ENCODE measurements at regions not wholly inside any gene's neighbourhood (a gene's known extent, or its start where the extent isn't known, plus 50 kb on each side); places are given as distances from the start of the nearest gene placed in this dataset.
"Not testable (repeated sequence)": the region's sequence is repeated elsewhere in the genome, so short reads cannot be mapped to it uniquely, and the experiment has no call there.

- no peak for DNase-seq (ENCODE audit: low read depth, low spot score)
Observed at GRCh38 chr18:70425236-70425635, 136.4 kb downstream of the SOCS6 start.

- DNase-seq (ENCODE audit: low read depth, low spot score) = no peak
Observed at GRCh38 chr18:70423988-70424387, 135.1 kb downstream of the SOCS6 start.

- DNase-seq (ENCODE audit: low read depth, low spot score) = no peak
Observed at GRCh38 chr18:70423120-70423519, 134.3 kb downstream of the SOCS6 start.

GRCh38 chr18:70422391-70422965 is 133.6 kb downstream of the SOCS6 start:
- DNase-seq (ENCODE audit: low read depth, low spot score) = no peak

- no peak for DNase-seq (ENCODE audit: low read depth, low spot score)
Observed at GRCh38 chr18:70421471-70422390, 132.9 kb downstream of the SOCS6 start.

GRCh38 chr18:70420146-70420898 is 131.5 kb downstream of the SOCS6 start:
- no peak for DNase-seq (ENCODE audit: low read depth, low spot score)

GRCh38 chr18:70419526-70419925 is 130.7 kb downstream of the SOCS6 start:
- DNase-seq (ENCODE audit: low read depth, low spot score) = no peak

GRCh38 chr18:70418546-70419311 is 129.9 kb downstream of the SOCS6 start:
- no peak for DNase-seq (ENCODE audit: low read depth, low spot score)

GRCh38 chr18:70417847-70418246 is 129.0 kb downstream of the SOCS6 start:
- DNase-seq (ENCODE audit: low read depth, low spot score) = no peak

GRCh38 chr18:70416496-70416895 is 127.7 kb downstream of the SOCS6 start:
- DNase-seq (ENCODE audit: low read depth, low spot score) = no peak

- no peak for DNase-seq (ENCODE audit: low read depth, low spot score)
Observed at GRCh38 chr18:70415823-70416488, 127.1 kb downstream of the SOCS6 start.

- DNase-seq (ENCODE audit: low read depth, low spot score) = no peak
Observed at GRCh38 chr18:70414315-70414900, 125.6 kb downstream of the SOCS6 start.

GRCh38 chr18:70413455-70413854 is 124.6 kb downstream of the SOCS6 start:
- no peak for DNase-seq (ENCODE audit: low read depth, low spot score)

- DNase-seq (ENCODE audit: low read depth, low spot score) = no peak
Observed at GRCh38 chr18:70411876-70412435, 123.1 kb downstream of the SOCS6 start.

- no peak for DNase-seq (ENCODE audit: low read depth, low spot score)
Observed at GRCh38 chr18:70411307-70411706, 122.5 kb downstream of the SOCS6 start.

GRCh38 chr18:70405052-70405451 is 116.2 kb downstream of the SOCS6 start:
- no peak for DNase-seq (ENCODE audit: low read depth, low spot score)

- DNase-seq (ENCODE audit: low read depth, low spot score) = no peak
Observed at GRCh38 chr18:70400476-70400875, 111.6 kb downstream of the SOCS6 start.

- DNase-seq (ENCODE audit: low read depth, low spot score) = no peak
Observed at GRCh38 chr18:70398076-70398475, 109.2 kb downstream of the SOCS6 start.

- DNase-seq (ENCODE audit: low read depth, low spot score) = no peak
Observed at GRCh38 chr18:70397259-70397925, 108.5 kb downstream of the SOCS6 start.

- not testable (repeated sequence) for DNase-seq (ENCODE audit: low read depth, low spot score)
Observed at GRCh38 chr18:70395771-70396170, 106.9 kb downstream of the SOCS6 start.

Measured in iPS DF 19.7 (cell line).